H9 (cell line): ENCODE measurements at regions not wholly inside any gene's neighbourhood (a gene's known extent, or its start where the extent isn't known, plus 50 kb on each side); places are given as distances from the start of the nearest gene placed in this dataset.

Source experiments
- DNase-seq: peaks from one replicate; pipeline ENCODE4 v3.0.0-alpha.2; 2017
- H2AFZ ChIP-seq: one replicate; pipeline ENCODE4 v1.6.1; 2013; ENCODE audit warnings: mild to moderate bottlenecking, low read length, control low read depth, moderate library complexity
- H2AK5ac ChIP-seq: 2 replicates; pipeline ENCODE4 v1.6.1; 2013; ENCODE audit warnings: low read length, control low read depth, mixed read lengths; ENCODE audit not compliant: insufficient read length
- H2BK120ac ChIP-seq: one replicate; pipeline ENCODE4 v1.6.1; 2013; ENCODE audit warnings: low read depth, mild to moderate bottlenecking, low read length, control low read depth, inconsistent platforms; ENCODE audit not compliant: poor library complexity, severe bottlenecking
- H2BK12ac ChIP-seq: 2 replicates; pipeline ENCODE4 v1.6.1; 2013; ENCODE audit warnings: low read length, control low read depth, mixed read lengths, low read depth; ENCODE audit not compliant: insufficient read length
- H2BK15ac ChIP-seq: 2 replicates; pipeline ENCODE4 v1.6.1; 2013; ENCODE audit warnings: low read depth, low read length, control low read depth
- H2BK20ac ChIP-seq: one replicate; pipeline ENCODE4 v1.6.1; 2013; ENCODE audit warnings: low read depth, mild to moderate bottlenecking, low read length, control low read depth, inconsistent platforms; ENCODE audit not compliant: poor library complexity, severe bottlenecking
- H2BK5ac ChIP-seq: 2 replicates; pipeline ENCODE4 v1.6.1; 2013; ENCODE audit warnings: low read length, control low read depth, mixed read lengths; ENCODE audit not compliant: insufficient read length
- H3K14ac ChIP-seq: 2 replicates; pipeline ENCODE4 v1.6.1; 2013; ENCODE audit warnings: low read length, control low read depth; ENCODE audit not compliant: insufficient read depth
- H3K18ac ChIP-seq: 2 replicates; pipeline ENCODE4 v1.6.1; 2013; ENCODE audit warnings: low read depth, mild to moderate bottlenecking, mixed read lengths, low read length, control low read depth; ENCODE audit not compliant: insufficient read length
- H3K23ac ChIP-seq: 2 replicates; pipeline ENCODE4 v1.6.1; 2013; ENCODE audit warnings: low read length, control low read depth, mixed read lengths, low read depth; ENCODE audit not compliant: insufficient read length
- H3K23me2 ChIP-seq: 2 replicates; pipeline ENCODE4 v1.6.1; 2013; ENCODE audit warnings: low read depth, mild to moderate bottlenecking, mixed read lengths, low read length, control low read depth; ENCODE audit not compliant: insufficient read length, poor library complexity, severe bottlenecking
- H3K27ac ChIP-seq: 2 replicates; pipeline ENCODE4 v1.5.1; 2013; ENCODE audit warnings: low read length, control low read depth, mixed read lengths, low read depth; ENCODE audit not compliant: insufficient read length
- H3K27me3 ChIP-seq: 2 replicates; pipeline ENCODE4 v1.6.1; 2013; ENCODE audit warnings: low read length, control low read depth, inconsistent platforms; ENCODE audit not compliant: insufficient read depth
- H3K4ac ChIP-seq: 2 replicates; pipeline ENCODE4 v1.6.1; 2013; ENCODE audit warnings: low read depth, mild to moderate bottlenecking, control low read depth, inconsistent platforms, low read length, moderate library complexity
- H3K4me1 ChIP-seq: 2 replicates; pipeline ENCODE4 v1.6.1; 2013; ENCODE audit warnings: low read length, control low read depth, inconsistent platforms; ENCODE audit not compliant: insufficient read depth
- H3K4me2 ChIP-seq: 2 replicates; pipeline ENCODE4 v1.6.1; 2013; ENCODE audit warnings: low read length, control low read depth, mixed read lengths; ENCODE audit not compliant: insufficient read length, insufficient read depth
- H3K56ac ChIP-seq: 2 replicates; pipeline ENCODE4 v1.6.1; 2013; ENCODE audit warnings: low read depth, mild to moderate bottlenecking, mixed read lengths, low read length, control low read depth; ENCODE audit not compliant: insufficient read length
- H3K79me1 ChIP-seq: 2 replicates; pipeline ENCODE4 v1.6.1; 2013; ENCODE audit warnings: low read depth, mild to moderate bottlenecking, moderate library complexity, low read length, control low read depth, inconsistent platforms; ENCODE audit not compliant: insufficient read depth, poor library complexity, severe bottlenecking
- H3K79me2 ChIP-seq: 2 replicates; pipeline ENCODE4 v1.6.1; 2013; ENCODE audit warnings: low read length, control low read depth, inconsistent platforms; ENCODE audit not compliant: insufficient read depth
- H3K9ac ChIP-seq: 2 replicates; pipeline ENCODE4 v1.6.1; 2013; ENCODE audit warnings: low read length, control low read depth, mixed read lengths; ENCODE audit not compliant: insufficient read length; ENCODE audit errors: extremely low read depth
- H3K9me3 ChIP-seq: one replicate; pipeline ENCODE4 v1.6.1; 2013; ENCODE audit warnings: low read depth, low read length, inconsistent platforms; ENCODE audit not compliant: control insufficient read depth
- H3T11ph ChIP-seq: one replicate; pipeline ENCODE4 v1.6.1; 2013; ENCODE audit warnings: mild to moderate bottlenecking, low read length, control low read depth, inconsistent platforms
- H4K20me1 ChIP-seq: one replicate; pipeline ENCODE4 v1.6.1; 2013; ENCODE audit not compliant: control insufficient read depth, insufficient read length, insufficient read depth
- H4K5ac ChIP-seq: 2 replicates; pipeline ENCODE4 v1.6.1; 2013; ENCODE audit warnings: low read depth, mild to moderate bottlenecking, mixed read lengths, low read length, control low read depth; ENCODE audit not compliant: insufficient read length
- H4K8ac ChIP-seq: replicated peaks from 2 replicates; pipeline ENCODE4 v1.6.1; 2013; ENCODE audit warnings: low read length, control low read depth, mixed read lengths, low read depth; ENCODE audit not compliant: insufficient read length
- H4K91ac ChIP-seq: 2 replicates; pipeline ENCODE4 v1.6.1; 2013; ENCODE audit warnings: low read depth, mild to moderate bottlenecking, moderate library complexity, mixed read lengths, low read length, control low read depth; ENCODE audit not compliant: insufficient read length
- H3K27ac Mint-ChIP-seq, 3 experiments: 2 replicates in 2 of 3; 3 replicates in 1 of 3; pipeline ENCODE4 v1.8.0; 2020 to 2021; ENCODE audit warnings: mixed read lengths in 3 of 3, mild to moderate bottlenecking in 1 of 3, moderate library complexity in 1 of 3
- H3K27me3 Mint-ChIP-seq: 2 replicates; pipeline ENCODE4 v1.8.0; 2021; ENCODE audit warnings: low read depth, mild to moderate bottlenecking, moderate library complexity, mixed read lengths
- H3K36me3 Mint-ChIP-seq, 3 experiments: 2 replicates in 2 of 3; 3 replicates in 1 of 3; pipeline ENCODE4 v1.8.0; 2020 to 2021; ENCODE audit warnings: low read depth in 3 of 3, mixed read lengths in 3 of 3; ENCODE audit not compliant: insufficient read depth in 1 of 3
- H3K4me1 Mint-ChIP-seq, 2 experiments: 2 replicates each; pipeline ENCODE4 v1.8.0; 2020; ENCODE audit warnings: mixed read lengths in 2 of 2
- H3K4me3 Mint-ChIP-seq, 2 experiments: 2 replicates in 1 of 2; 3 replicates in 1 of 2; pipeline ENCODE4 v1.8.0; 2020 to 2021; ENCODE audit warnings: mild to moderate bottlenecking in 2 of 2, mixed read lengths in 2 of 2, moderate library complexity in 1 of 2
- H3K9me3 Mint-ChIP-seq, 2 experiments: 2 replicates in 1 of 2; 3 replicates in 1 of 2; pipeline ENCODE4 v1.8.0; 2020; ENCODE audit warnings: mild to moderate bottlenecking in 2 of 2, mixed read lengths in 2 of 2, moderate library complexity in 1 of 2
- CTCF ChIP-seq: fragments of 200-600 bp; sonication (generic); conservative IDR thresholded peaks from 3 replicates; pipeline ENCODE4 v1.8.0; 2021; ENCODE audit warnings: antibody characterized with exemption, mild to moderate bottlenecking
- WGBS: extraction: QIAGEN DNeasy Blood & Tissue Kit; methylation state at CpG from one replicate; pipeline ENCODE4 v1.1.7; 2013; ENCODE audit warnings: missing lambda C conversion rate, low lambda C conversion rate, mixed read lengths; ENCODE audit not compliant: insufficient read length; ENCODE audit errors: extremely low coverage; 5-methylcytosine and 5-hydroxymethylcytosine counted together

GRCh38 chr1:177609953-177610352 is 359.9 kb downstream of the SEC16B start:
- H2BK5ac ChIP-seq, result no peak overlapping the region
- H4K20me1 ChIP-seq, result no peaks in the 10 kb centered on the region
- no peaks in the 10 kb centered on the region for H3K27me3 ChIP-seq
- H3K27ac ChIP-seq, result no peak overlapping the region
- no peak overlapping the region for H3K4me2 ChIP-seq
- no peak overlapping the region for H4K5ac ChIP-seq
- no peak for TF ChIP-seq CTCF
- no peak overlapping the region for H2AFZ ChIP-seq
- no peaks in the 10 kb centered on the region for H3K79me1 ChIP-seq
- Mint-ChIP-seq H3K4me1 (peaks cover 2 to 7% of the 10 kb centered on the region in 2 experiments; a peak in 2 of 4 replicates), H3K27ac (no peak overlapping the region), H3K9me3 (peaks cover 0 to 2% of the 10 kb centered on the region in 2 experiments; a peak in 2 of 5 replicates), H3K27me3 (no peaks in the 10 kb centered on the region), H3K4me3 (no peak overlapping the region), H3K36me3 (peaks cover 0 to 2% (median 0%) of the 10 kb centered on the region in 3 experiments; a peak in 1 of 7 replicates)
- no peak overlapping the region for H2BK12ac ChIP-seq
- no peak overlapping the region for H4K91ac ChIP-seq
- no peak overlapping the region for H2AK5ac ChIP-seq
- no peaks in the 10 kb centered on the region for H3K4me1 ChIP-seq
- H2BK20ac ChIP-seq, result no peak overlapping the region
- no peak overlapping the region for H2BK120ac ChIP-seq
- no peaks in the 10 kb centered on the region for H3K9me3 ChIP-seq
- H3K56ac ChIP-seq, result no peak overlapping the region
- H3K9ac ChIP-seq, result no peak overlapping the region
- DNase-seq, result no peak
- no peaks in the 10 kb centered on the region for H3K79me2 ChIP-seq
- H3T11ph ChIP-seq, result no peak overlapping the region
- no peaks in the 10 kb centered on the region for H3K23me2 ChIP-seq
- no peak overlapping the region for H3K14ac ChIP-seq
- no peak overlapping the region for H3K18ac ChIP-seq
- H4K8ac ChIP-seq, result no peak overlapping the region
- no peak overlapping the region for H3K23ac ChIP-seq
- H3K4ac ChIP-seq, result no peak overlapping the region
- no peak overlapping the region for H2BK15ac ChIP-seq
- no CpG with 5 or more reads among the region's 2 CpGs for WGBS
